GM12891 (cell line): ENCODE measurements at regions not wholly inside any gene's neighbourhood (a gene's known extent, or its start where the extent isn't known, plus 50 kb on each side); places are given as distances from the start of the nearest gene placed in this dataset.

Source experiments
- PAX5 ChIP-seq: IDR thresholded peaks from 2 replicates; pipeline ENCODE4 v1.6.1; 2011; ENCODE audit warnings: low read length, moderate library complexity, mild to moderate bottlenecking; ENCODE audit not compliant: insufficient read depth, severe bottlenecking
- POLR2A ChIP-seq: IDR thresholded peaks from 2 replicates; pipeline ENCODE4 v1.6.1; 2011; ENCODE audit warnings: low read depth, low read length, control low read depth
- POLR2AphosphoS5 ChIP-seq: IDR thresholded peaks from 2 replicates; pipeline ENCODE4 v1.6.1; 2011; ENCODE audit warnings: low read depth, low read length, control low read depth
- POU2F2 ChIP-seq: IDR thresholded peaks from 2 replicates; pipeline ENCODE4 v1.6.1; 2011; ENCODE audit warnings: low read depth, mild to moderate bottlenecking, control low read depth, low read length, moderate library complexity
- SPI1 ChIP-seq: IDR thresholded peaks from 2 replicates; pipeline ENCODE4 v1.6.1; 2011; ENCODE audit warnings: low read depth, low read length, control low read depth
- TAF1 ChIP-seq: IDR thresholded peaks from 2 replicates; pipeline ENCODE4 v1.6.1; 2011; ENCODE audit warnings: low read depth, low read length, control low read depth

- no peak for TF ChIP-seq TAF1
- no peak for TF ChIP-seq POLR2AphosphoS5
- no peak for TF ChIP-seq POLR2A
- no peak for TF ChIP-seq SPI1
- TF ChIP-seq PAX5: no peak
- TF ChIP-seq POU2F2: no peak
These were observed 130.7 kb upstream of the GOLGA6L4 start for GRCh38 chr15:84104853-84105252.
